ENCODE measurements at regions not wholly inside any gene's neighbourhood (a gene's known extent, or its start where the extent isn't known, plus 50 kb on each side); places are given as distances from the start of the nearest gene placed in this dataset.
A peak's percentile ranks its signal among the peaks of the same experiment; 100 is the strongest.

GRCh38 chr3:66121318-66121717 is 82.6 kb upstream of the MAGI1 start:
- peak; percentile 77 for DNase-seq

- DNase-seq: peak; percentile 96
Observed at GRCh38 chr3:66115858-66116654, 77.3 kb upstream of the MAGI1 start.

- peak; percentile 50 for DNase-seq
Observed at GRCh38 chr3:66113542-66113941, 74.8 kb upstream of the MAGI1 start.

GRCh38 chr3:66110840-66111239 is 72.1 kb upstream of the MAGI1 start:
- DNase-seq: peak; percentile 40

- peak; percentile 93 for DNase-seq
Observed at GRCh38 chr3:66107855-66108254, 69.1 kb upstream of the MAGI1 start.

GRCh38 chr3:66106788-66107187 is 68.1 kb upstream of the MAGI1 start:
- no peak for DNase-seq

GRCh38 chr3:66104535-66104934 is 65.8 kb upstream of the MAGI1 start:
- DNase-seq: no peak

- DNase-seq: no peak
Observed at GRCh38 chr3:66103729-66104128, 65.0 kb upstream of the MAGI1 start.

GRCh38 chr3:66101901-66102300 is 63.2 kb upstream of the MAGI1 start:
- DNase-seq: no peak

GRCh38 chr3:66099541-66100065 is 60.9 kb upstream of the MAGI1 start:
- no peak for DNase-seq

GRCh38 chr3:66098436-66098835 is 59.7 kb upstream of the MAGI1 start:
- peak; percentile 61 for DNase-seq

- no peak for DNase-seq
Observed at GRCh38 chr3:66097647-66098046, 58.9 kb upstream of the MAGI1 start.

GRCh38 chr3:66095295-66096001 is 56.7 kb upstream of the MAGI1 start:
- DNase-seq: peak; percentile 84

- no peak for DNase-seq
Observed at GRCh38 chr3:66093981-66094380, 55.3 kb upstream of the MAGI1 start.

GRCh38 chr3:66092175-66092995 is 53.7 kb upstream of the MAGI1 start:
- peak; percentile 80 for DNase-seq
